Hematopoietic multipotent progenitor cell treated with erythropoietin and hydrocortisone succinate and interleukin-3 and kit ligand, for 8 days (in vitro differentiated cells): ENCODE measurements at regions not wholly inside any gene's neighbourhood (a gene's known extent, or its start where the extent isn't known, plus 50 kb on each side); places are given as distances from the start of the nearest gene placed in this dataset.
"Not testable (repeated sequence)": the region's sequence is repeated elsewhere in the genome, so short reads cannot be mapped to it uniquely, and the experiment has no call there.

Experiments
- DNase-seq: peaks from one replicate; pipeline ENCODE4 v3.0.0-alpha.2; 2015

- no peak for DNase-seq
Observed at GRCh38 chr18:35876243-35876642, 96.2 kb upstream of the RMP24 start.

GRCh38 chr18:35880788-35881455 is 91.6 kb upstream of the RMP24 start:
- DNase-seq: no peak

GRCh38 chr18:35888329-35888728 is 84.2 kb upstream of the RMP24 start:
- no peak for DNase-seq

- no peak for DNase-seq
Observed at GRCh38 chr18:35889677-35890076, 82.8 kb upstream of the RMP24 start.

GRCh38 chr18:35890323-35890722 is 82.2 kb upstream of the RMP24 start:
- no peak for DNase-seq

- no peak for DNase-seq
Observed at GRCh38 chr18:35892118-35892517, 80.4 kb upstream of the RMP24 start.

GRCh38 chr18:35897481-35897880 is 75.0 kb upstream of the RMP24 start:
- not testable (repeated sequence) for DNase-seq

GRCh38 chr18:35904389-35905037 is 68.0 kb upstream of the RMP24 start:
- DNase-seq: no peak

- DNase-seq: no peak
Observed at GRCh38 chr18:35905436-35905835, 67.0 kb upstream of the RMP24 start.

GRCh38 chr18:35906291-35906690 is 66.2 kb upstream of the RMP24 start:
- not testable (repeated sequence) for DNase-seq

- no peak for DNase-seq
Observed at GRCh38 chr18:35910327-35910726, 62.2 kb upstream of the RMP24 start.

GRCh38 chr18:35912332-35912731 is 60.1 kb upstream of the RMP24 start:
- DNase-seq: no peak

GRCh38 chr18:35915056-35915455 is 57.4 kb upstream of the RMP24 start:
- DNase-seq: no peak

GRCh38 chr18:35917043-35917442 is 55.4 kb upstream of the RMP24 start:
- DNase-seq: peak; percentile 6

- DNase-seq: no peak
Observed at GRCh38 chr18:35918564-35918963, 53.9 kb upstream of the RMP24 start.

- DNase-seq: no peak
Observed at GRCh38 chr18:35919179-35919578, 53.3 kb upstream of the RMP24 start.

- no peak for DNase-seq
Observed at GRCh38 chr18:35920623-35921022, 51.9 kb upstream of the RMP24 start.
